ENCODE measurements at regions not wholly inside any gene's neighbourhood (a gene's known extent, or its start where the extent isn't known, plus 50 kb on each side); places are given as distances from the start of the nearest gene placed in this dataset.

- TF ChIP-seq CTCF (IDR thresholded peaks at IDR 0.05; ENCODE audit: insufficient read depth, low read length, poor library complexity, severe bottlenecking) (no peak), EZH2phosphoT487 (conservative IDR thresholded peaks at IDR 0.05; ENCODE audit: low read length) (no peak)
Observed at GRCh38 chr22:34797826-34798225, 268.1 kb upstream of the ISX start.

All from SU-DHL-6 (cell line).